GM10248 (cell line): ENCODE measurements at regions not wholly inside any gene's neighbourhood (a gene's known extent, or its start where the extent isn't known, plus 50 kb on each side); places are given as distances from the start of the nearest gene placed in this dataset.

Experiments used
- CTCF ChIA-PET: fragments of 300-600 bp; sonication (Branson Sonifier 250); formaldehyde crosslinking; extraction: SDS; loops from one replicate; lab custom pipeline; 2021; ENCODE audit warnings: antibody characterized with exemption; lab: Yijun Ruan, JAX
- POLR2A ChIA-PET: fragments of 350-650 bp; sonication (Branson Sonifier 250); formaldehyde crosslinking; extraction: SDS; loops from one replicate; lab custom pipeline; 2020; ENCODE audit warnings: antibody characterized with exemption; lab: Yijun Ruan, JAX
- DNase-seq: peaks from one replicate; pipeline ENCODE4 v3.0.0; 2012; ENCODE audit errors: extremely low spot score
- TF ChIP-seq, protein P1 (sequence below): IDR thresholded peaks from 2 replicates; pipeline ENCODE4 v1.5.1; 2012; ENCODE audit warnings: mild to moderate bottlenecking, low read depth; ENCODE audit errors: extremely low read depth, missing control alignments, control extremely low read depth

DNA sequence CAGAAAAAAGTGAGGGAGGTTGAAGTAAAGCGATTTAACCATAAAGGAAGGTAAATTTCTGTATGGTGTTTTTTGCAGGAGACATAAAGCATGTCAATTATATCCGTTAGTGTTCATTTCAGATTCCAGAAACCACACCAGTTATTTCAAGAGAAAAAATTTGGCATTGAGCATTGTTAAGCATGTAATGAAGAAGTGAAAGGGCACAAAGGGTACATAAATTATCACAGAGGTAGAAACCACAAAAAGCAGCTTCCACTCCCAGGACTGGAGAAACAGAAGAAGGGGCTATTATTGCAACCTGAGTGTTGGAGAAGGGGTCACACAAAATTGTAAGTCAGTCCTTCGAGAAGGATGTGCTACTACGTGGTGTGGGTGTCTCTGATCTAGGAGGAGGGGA lies 72.2 kb upstream of the DACH1 start:
- ChIA-PET CTCF (no interaction called here), POLR2A (no interaction called here)
- TF ChIP-seq, protein P1, sequence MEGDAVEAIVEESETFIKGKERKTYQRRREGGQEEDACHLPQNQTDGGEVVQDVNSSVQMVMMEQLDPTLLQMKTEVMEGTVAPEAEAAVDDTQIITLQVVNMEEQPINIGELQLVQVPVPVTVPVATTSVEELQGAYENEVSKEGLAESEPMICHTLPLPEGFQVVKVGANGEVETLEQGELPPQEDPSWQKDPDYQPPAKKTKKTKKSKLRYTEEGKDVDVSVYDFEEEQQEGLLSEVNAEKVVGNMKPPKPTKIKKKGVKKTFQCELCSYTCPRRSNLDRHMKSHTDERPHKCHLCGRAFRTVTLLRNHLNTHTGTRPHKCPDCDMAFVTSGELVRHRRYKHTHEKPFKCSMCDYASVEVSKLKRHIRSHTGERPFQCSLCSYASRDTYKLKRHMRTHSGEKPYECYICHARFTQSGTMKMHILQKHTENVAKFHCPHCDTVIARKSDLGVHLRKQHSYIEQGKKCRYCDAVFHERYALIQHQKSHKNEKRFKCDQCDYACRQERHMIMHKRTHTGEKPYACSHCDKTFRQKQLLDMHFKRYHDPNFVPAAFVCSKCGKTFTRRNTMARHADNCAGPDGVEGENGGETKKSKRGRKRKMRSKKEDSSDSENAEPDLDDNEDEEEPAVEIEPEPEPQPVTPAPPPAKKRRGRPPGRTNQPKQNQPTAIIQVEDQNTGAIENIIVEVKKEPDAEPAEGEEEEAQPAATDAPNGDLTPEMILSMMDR: no peak
- DNase-seq: no peak

DNA sequence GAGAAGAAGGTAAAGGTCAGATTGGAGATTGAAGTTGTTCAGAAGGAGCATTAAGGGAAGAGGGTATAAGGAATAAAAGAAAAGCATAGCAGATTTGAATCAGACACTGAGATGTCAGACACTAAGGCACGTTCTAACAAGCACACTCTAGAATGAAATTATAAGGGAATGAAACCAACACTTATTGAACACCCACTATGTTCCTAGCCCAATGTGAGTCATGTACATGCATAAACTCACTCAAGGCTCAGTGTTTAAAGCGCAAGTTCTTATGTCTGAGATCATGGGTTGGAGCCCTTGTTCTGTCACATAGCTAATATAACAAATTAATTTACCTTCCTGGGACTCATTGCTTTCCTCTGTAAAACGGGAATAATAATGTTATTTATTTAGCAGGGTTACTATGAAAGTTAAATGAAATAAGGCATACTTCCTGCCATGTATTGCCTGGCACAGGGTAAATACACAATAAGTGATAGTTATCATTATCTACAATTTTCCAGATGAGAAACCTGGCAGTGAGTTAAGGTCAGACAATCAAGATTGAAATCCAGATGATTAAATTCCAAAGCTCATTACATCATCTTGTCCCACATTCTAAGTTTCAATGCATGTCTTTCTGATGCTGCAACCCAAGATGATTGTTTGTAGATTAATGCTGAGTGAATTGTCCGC lies 68.3 kb upstream of the DACH1 start:
- POLR2A ChIA-PET: no interaction called here
- TF ChIP-seq, protein P1: no peak
- CTCF ChIA-PET: no interaction called here
- no peak for DNase-seq

DNA sequence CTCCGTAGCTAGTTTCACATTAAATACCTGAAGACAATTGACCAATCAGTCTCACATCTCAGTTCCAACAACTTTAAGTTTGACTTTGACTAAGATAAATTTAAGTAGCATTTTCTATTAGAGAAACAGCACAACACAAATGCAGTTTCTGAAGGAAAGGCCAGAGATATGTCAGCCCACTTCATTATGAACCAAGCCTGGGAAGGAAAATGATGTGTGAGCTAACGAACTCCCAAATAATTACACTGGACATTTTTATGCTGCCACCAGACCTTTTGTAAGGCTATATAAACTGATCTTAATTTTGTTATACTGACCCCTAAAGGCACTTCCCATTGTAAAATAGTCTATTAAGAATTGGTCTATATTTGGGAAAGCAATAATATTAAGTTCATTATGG lies 57.9 kb upstream of the DACH1 start:
- POLR2A ChIA-PET: no interaction called here
- no peak for DNase-seq
- TF ChIP-seq, protein P1: no peak
- CTCF ChIA-PET: no interaction called here

DNA sequence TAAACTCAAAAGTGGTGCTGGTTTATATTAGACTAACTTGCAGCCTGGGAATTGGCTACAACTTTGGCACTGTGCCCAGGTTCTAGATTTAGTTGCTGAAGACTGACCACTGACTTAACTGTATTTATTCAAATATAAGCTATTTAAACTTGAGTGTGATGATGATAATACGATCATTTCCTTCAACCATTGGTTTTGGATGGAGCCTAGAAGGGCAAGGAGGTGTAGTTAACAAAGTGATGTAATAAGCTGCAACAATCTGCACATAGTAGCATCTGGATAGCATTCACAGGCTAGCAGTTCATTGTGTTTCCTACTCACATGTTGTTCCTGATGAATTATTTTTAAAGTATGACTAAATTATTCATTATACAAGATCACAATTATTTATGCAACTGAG lies 55.2 kb upstream of the DACH1 start:
- CTCF ChIA-PET: interaction anchor here (1.2 to 1.6 kb wide), 2 partner anchors 9 to 25 kb away, joined by 3 read pairs; no protein-coding TSS in a partner anchor
- DNase-seq: no peak
- POLR2A ChIA-PET: no interaction called here
- TF ChIP-seq, protein P1: no peak
